Right lobe of liver (tissue), 6 donors: ENCODE measurements at regions not wholly inside any gene's neighbourhood (a gene's known extent, or its start where the extent isn't known, plus 50 kb on each side); places are given as distances from the start of the nearest gene placed in this dataset.

Source experiments
- ATAC-seq, 4 donors: fragments of 200-7000 bp; cut with Tn5 transposase; one replicate each; pipeline ENCODE4 v1.9.1; 2020; ENCODE audit warnings: mild to moderate bottlenecking in 4 of 4, moderate library complexity in 4 of 4
- DNase-seq, 3 donors: peaks; one replicate each; pipeline ENCODE4 v3.0.0-alpha.2; 2020
- H3K27ac ChIP-seq, 3 donors: fragments of 200-600 bp; one replicate each; pipeline ENCODE4 v1.8.0; 2022
- H3K27me3 ChIP-seq, 2 donors: fragments of 200-600 bp; one replicate each; pipeline ENCODE4 v1.8.0; 2022
- H3K36me3 ChIP-seq, 4 donors: fragments of 200-600 bp; sonication (generic) in 1 of 4; one replicate each; pipeline versions ENCODE4 v1.5.1 to v1.8.0; 2017 to 2022; ENCODE audit warnings: control low read depth in 1 of 4
- H3K4me1 ChIP-seq, 4 donors: fragments of 200-600 bp; sonication (generic) in 1 of 4; one replicate each; pipeline versions ENCODE4 v1.5.1 to v1.8.0; 2017 to 2022; ENCODE audit warnings: control low read depth in 1 of 4
- H3K4me3 ChIP-seq, 3 donors: fragments of 200-600 bp; one replicate each; pipeline ENCODE4 v1.8.0; 2022
- H3K9me3 ChIP-seq, 4 donors: fragments of 200-600 bp; sonication (generic) in 1 of 4; one replicate each; pipeline versions ENCODE4 v1.5.1 to v1.8.0; 2017 to 2022; ENCODE audit warnings: control low read depth in 1 of 4
- POLR2A ChIP-seq: fragments of 450-650 bp; IDR thresholded peaks from one replicate; pipeline ENCODE4 v1.6.1; 2017; ENCODE audit warnings: antibody characterized with exemption, mild to moderate bottlenecking
- WGBS: methylation state at CpG from one replicate; pipeline ENCODE4 v1.1.6; 2018; ENCODE audit warnings: low coverage, low lambda C conversion rate; ENCODE audit not compliant: insufficient coverage; ENCODE audit errors: missing lambda C conversion rate; 5-methylcytosine and 5-hydroxymethylcytosine counted together
- intact Hi-C, 2 donors: fragments of 100-400 bp; cut with DNase I; formaldehyde crosslinking; loops; one replicate each; pipeline versions ENCODE4 v1.11.2 to v1.14.1; 2022
- TF ChIP-seq, protein P1 (sequence below), 4 donors: fragments of 200-600 bp in 3 of 4; fragments of 450-650 bp in 1 of 4; IDR thresholded peaks; one replicate each; pipeline versions ENCODE4 v1.5.1 to v1.8.0; 2016 to 2022; ENCODE audit warnings: antibody characterized with exemption in 4 of 4, mild to moderate bottlenecking in 2 of 4
- donor health status: DM: no; HTN: yes; CAD: no.
- donor health status: DM: no; HTN: no; CAD: no.
- donor health status: DM: no; HTN: no; CAD: no.
- donor health status: DM: no; HTN: yes; CAD: no.
- donor health status: DM: no; HTN: yes; CAD: no.

DNA sequence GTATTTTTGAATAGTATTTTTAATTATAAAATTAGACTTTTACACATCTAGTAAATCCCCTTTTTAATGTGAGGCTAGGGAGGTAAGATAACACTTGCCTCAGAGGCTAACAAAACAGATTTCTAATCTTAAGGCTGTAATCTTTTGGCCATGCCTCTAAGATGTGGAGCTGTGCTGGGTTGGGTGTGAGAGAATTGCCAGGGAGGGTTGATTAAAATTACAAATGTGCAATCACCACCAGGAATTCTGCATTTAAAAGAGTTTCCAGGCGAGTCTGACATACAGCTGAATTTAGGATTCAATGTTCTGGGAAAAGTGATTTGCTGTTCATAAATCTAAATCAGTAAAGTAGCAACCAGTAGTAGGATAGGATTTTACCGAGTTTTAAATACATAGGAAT, 73.3 kb downstream of the NUDT12 start:
- 29% methylated on average over 2 of the region's 2 CpGs for WGBS
- H3K27me3 ChIP-seq: no peaks in the 10 kb centered on the region
- no peaks in the 10 kb centered on the region for H3K36me3 ChIP-seq
- ATAC-seq (no peak), DNase-seq (no peak)
- TF ChIP-seq, protein P1, sequence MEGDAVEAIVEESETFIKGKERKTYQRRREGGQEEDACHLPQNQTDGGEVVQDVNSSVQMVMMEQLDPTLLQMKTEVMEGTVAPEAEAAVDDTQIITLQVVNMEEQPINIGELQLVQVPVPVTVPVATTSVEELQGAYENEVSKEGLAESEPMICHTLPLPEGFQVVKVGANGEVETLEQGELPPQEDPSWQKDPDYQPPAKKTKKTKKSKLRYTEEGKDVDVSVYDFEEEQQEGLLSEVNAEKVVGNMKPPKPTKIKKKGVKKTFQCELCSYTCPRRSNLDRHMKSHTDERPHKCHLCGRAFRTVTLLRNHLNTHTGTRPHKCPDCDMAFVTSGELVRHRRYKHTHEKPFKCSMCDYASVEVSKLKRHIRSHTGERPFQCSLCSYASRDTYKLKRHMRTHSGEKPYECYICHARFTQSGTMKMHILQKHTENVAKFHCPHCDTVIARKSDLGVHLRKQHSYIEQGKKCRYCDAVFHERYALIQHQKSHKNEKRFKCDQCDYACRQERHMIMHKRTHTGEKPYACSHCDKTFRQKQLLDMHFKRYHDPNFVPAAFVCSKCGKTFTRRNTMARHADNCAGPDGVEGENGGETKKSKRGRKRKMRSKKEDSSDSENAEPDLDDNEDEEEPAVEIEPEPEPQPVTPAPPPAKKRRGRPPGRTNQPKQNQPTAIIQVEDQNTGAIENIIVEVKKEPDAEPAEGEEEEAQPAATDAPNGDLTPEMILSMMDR (IDR thresholded peaks at IDR 0.05): no peak
- no peak for TF ChIP-seq POLR2A
- H3K4me3 ChIP-seq: no peak overlapping the region
- peaks cover 0 to 6% (median 0%) of the 10 kb centered on the region in 4 donors for H3K4me1 ChIP-seq
- intact Hi-C loops: no loop called here
- no peak overlapping the region for H3K27ac ChIP-seq
- H3K9me3 ChIP-seq: no peaks in the 10 kb centered on the region

DNA sequence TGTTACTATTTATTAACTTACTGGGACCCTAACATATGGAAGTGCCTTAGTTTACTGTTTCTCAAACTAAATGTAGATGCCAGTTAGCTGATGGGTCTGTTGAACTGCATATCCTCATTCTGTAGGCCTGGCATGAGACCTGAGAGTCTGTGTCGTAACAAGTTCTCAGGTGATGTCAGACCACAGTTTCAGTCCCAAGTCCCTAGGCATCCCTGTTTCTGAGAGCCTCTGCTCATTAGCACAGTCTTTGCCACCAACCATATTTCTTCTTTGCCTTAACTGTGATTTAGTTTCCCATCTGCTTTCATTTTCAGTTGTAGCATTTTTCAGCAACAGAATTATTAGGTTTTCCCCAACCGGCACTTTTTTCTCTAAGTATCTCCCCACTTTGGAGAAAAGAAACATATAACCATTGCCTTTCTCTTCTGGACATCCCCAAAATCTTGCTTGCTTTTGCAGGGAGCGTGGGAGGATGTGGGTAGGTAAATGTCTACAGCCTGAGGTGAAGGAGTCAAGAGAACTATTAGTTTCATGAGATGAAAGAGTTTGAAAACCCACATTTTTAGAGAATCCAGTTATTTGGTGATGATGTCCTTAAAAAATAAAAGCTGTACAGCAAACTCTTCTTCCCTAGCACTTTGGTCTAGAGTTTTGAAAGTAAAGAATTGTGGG, 74.6 kb downstream of the NUDT12 start:
- peaks cover 0 to 6% (median 0%) of the 10 kb centered on the region in 4 donors for H3K4me1 ChIP-seq
- DNase-seq: no peak
- TF ChIP-seq POLR2A: no peak
- TF ChIP-seq, protein P1 (IDR thresholded peaks at IDR 0.05): no peak
- H3K4me3 ChIP-seq: no peak overlapping the region
- H3K36me3 ChIP-seq: no peaks in the 10 kb centered on the region
- intact Hi-C loops: no loop called here
- no peaks in the 10 kb centered on the region for H3K27me3 ChIP-seq
- H3K27ac ChIP-seq: no peak overlapping the region
- no peaks in the 10 kb centered on the region for H3K9me3 ChIP-seq
- no peak for ATAC-seq
- WGBS: 83% methylated on average over 3 of the region's 3 CpGs

DNA sequence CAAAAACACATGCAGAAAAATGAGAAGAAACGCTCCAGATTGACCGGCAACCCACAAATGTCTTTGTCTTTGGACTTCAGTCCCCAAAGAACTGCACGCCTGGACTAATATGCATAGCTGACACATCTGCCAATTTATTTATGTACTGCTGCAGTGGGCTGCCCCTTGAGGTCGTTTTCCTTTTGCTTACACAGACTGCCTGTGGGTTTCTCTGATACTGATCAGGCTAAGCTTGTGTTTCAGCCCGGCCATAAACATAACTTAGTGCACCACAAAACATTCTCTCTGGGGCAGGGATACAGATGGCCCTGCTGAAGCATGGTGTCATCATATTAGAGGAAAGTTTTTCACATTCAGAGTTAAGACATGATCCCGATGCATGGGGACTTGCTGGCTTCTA, 75.4 kb downstream of the NUDT12 start:
- H3K4me3 ChIP-seq: no peak overlapping the region
- no peak for ATAC-seq
- no peaks in the 10 kb centered on the region for H3K9me3 ChIP-seq
- H3K4me1 ChIP-seq: peaks cover 0 to 6% (median 0%) of the 10 kb centered on the region in 4 donors
- intact Hi-C loops: no loop called here
- 49% methylated on average over 5 of the region's 6 CpGs for WGBS
- no peak for DNase-seq
- H3K36me3 ChIP-seq: no peaks in the 10 kb centered on the region
- TF ChIP-seq POLR2A: no peak
- TF ChIP-seq, protein P1 (IDR thresholded peaks at IDR 0.05): no peak
- H3K27me3 ChIP-seq: no peaks in the 10 kb centered on the region
- no peak overlapping the region for H3K27ac ChIP-seq

DNA sequence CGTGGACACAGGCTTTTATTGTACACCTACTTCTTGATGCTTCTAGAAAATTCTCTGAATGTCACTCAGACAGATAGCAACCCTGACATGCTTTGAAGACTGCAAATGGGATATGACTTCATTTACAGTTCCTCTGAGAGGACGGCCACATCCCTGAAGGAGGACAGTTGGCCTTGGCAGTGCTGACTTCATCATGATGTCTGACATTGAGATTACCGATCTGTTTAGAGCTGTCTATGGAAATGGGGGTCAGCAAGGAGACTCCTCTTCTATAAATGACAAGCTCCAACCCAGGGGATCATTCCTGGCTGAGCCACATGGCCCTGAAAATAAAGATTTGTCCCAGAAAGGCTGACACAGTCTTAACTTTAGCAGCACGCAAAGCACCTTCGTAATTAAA, 75.8 kb downstream of the NUDT12 start:
- Histone ChIP-seq H3K27ac (no peak overlapping the region), H3K4me3 (no peak overlapping the region), H3K4me1 (peaks cover 0 to 6% (median 0%) of the 10 kb centered on the region in 4 donors), H3K27me3 (no peaks in the 10 kb centered on the region), H3K36me3 (no peaks in the 10 kb centered on the region), H3K9me3 (no peaks in the 10 kb centered on the region)
- ATAC-seq (no peak), DNase-seq (no peak)
- no peak for TF ChIP-seq POLR2A
- TF ChIP-seq, protein P1 (IDR thresholded peaks at IDR 0.05): no peak
- intact Hi-C loops: no loop called here
- 74% methylated on average over 3 of the region's 5 CpGs for WGBS
